GM12878 (cell line): ENCODE measurements at regions not wholly inside any gene's neighbourhood (a gene's known extent, or its start where the extent isn't known, plus 50 kb on each side); places are given as distances from the start of the nearest gene placed in this dataset.

Source experiments
- ATAC-seq: fragments of 200-7000 bp; cut with Tn5 transposase; 3 replicates; pipeline ENCODE4 v1.9.1; 2020; ENCODE audit warnings: mild to moderate bottlenecking, moderate library complexity
- BruUV-seq: library from RNA; stranded (reverse); fragments of 400-500 nt; replicated peaks from 2 replicates; lab custom pipeline; 2021; lab: Mats Ljungman, UMichigan
- CTCF ChIA-PET: fragments of 300-600 bp; sonication (Branson Sonifier 250); formaldehyde crosslinking; extraction: SDS; loops from one replicate; lab custom pipeline; 2021; ENCODE audit warnings: inconsistent platforms; lab: Yijun Ruan, JAX
- POLR2A ChIA-PET: fragments of 350-600 bp; formaldehyde crosslinking; extraction: SDS; loops from one replicate; lab custom pipeline; 2021; ENCODE audit warnings: inconsistent platforms; lab: Charles Lee
- RAD21 ChIA-PET: fragments of 300-600 bp; sonication (Branson Sonifier 250); formaldehyde crosslinking; loops from one replicate; lab custom pipeline; 2023; ENCODE audit warnings: antibody characterized with exemption; ENCODE audit not compliant: unreplicated experiment; lab: Charles Lee
- SMC1A ChIA-PET: fragments of 300-600 bp; sonication (Branson Sonifier 250); formaldehyde crosslinking; loops from one replicate; lab custom pipeline; 2023; ENCODE audit not compliant: unreplicated experiment, uncharacterized antibody; lab: Charles Lee
- DNase-seq: peaks from one replicate; pipeline ENCODE4 v3.0.0-alpha.2; 2011; ENCODE audit warnings: low read depth, low spot score
- FAIRE-seq: peaks from 3 replicates; lab custom pipeline; 2011; peaks lifted over from hg19 to GRCh38; lab: Jason Lieb, UNC
- H2AFZ ChIP-seq: 2 replicates; pipeline ENCODE4 v1.6.0; 2011; ENCODE audit warnings: low read depth, low read length, control low read depth; ENCODE audit not compliant: control insufficient read depth
- H3K27ac ChIP-seq: 2 replicates; pipeline ENCODE4 v1.5.1; 2011; ENCODE audit warnings: control low read depth; ENCODE audit not compliant: control insufficient read depth, insufficient read depth
- H3K27me3 ChIP-seq, 2 experiments: replicated peaks in 1 of 2; 2 replicates each; pipeline versions ENCODE4 v1.6.0 to v1.6.1; 2011; ENCODE audit warnings: low read length in 1 of 2; ENCODE audit not compliant: control insufficient read depth in 2 of 2, insufficient read depth in 2 of 2
- H3K36me3 ChIP-seq, 2 experiments: 2 replicates each; pipeline ENCODE4 v1.5.1; 2011; ENCODE audit warnings: low read length in 1 of 2; ENCODE audit not compliant: control insufficient read depth in 2 of 2, insufficient read depth in 2 of 2
- H3K4me1 ChIP-seq: 2 replicates; pipeline ENCODE4 v1.6.1; 2011; ENCODE audit warnings: mild to moderate bottlenecking, low read length, moderate library complexity, mixed read lengths; ENCODE audit not compliant: control insufficient read depth, insufficient read depth
- H3K4me2 ChIP-seq: 2 replicates; pipeline ENCODE4 v1.6.0; 2011; ENCODE audit warnings: control low read depth; ENCODE audit not compliant: control insufficient read depth, insufficient read depth
- H3K4me3 ChIP-seq: fragments of 200-600 bp; sonication (generic); 2 replicates; pipeline ENCODE4 v1.5.1; 2016
- H3K79me2 ChIP-seq: 2 replicates; pipeline ENCODE4 v1.6.0; 2011; ENCODE audit warnings: low read length; ENCODE audit not compliant: control insufficient read depth, insufficient read depth
- H3K9ac ChIP-seq: 2 replicates; pipeline ENCODE4 v1.8.0; 2011; ENCODE audit warnings: low read length, control low read depth, mixed read lengths; ENCODE audit not compliant: control insufficient read depth, insufficient read depth
- H3K9me3 ChIP-seq: replicated peaks from 3 replicates; pipeline ENCODE4 v1.5.1; 2011; ENCODE audit warnings: mild to moderate bottlenecking, low read length; ENCODE audit not compliant: control insufficient read depth, insufficient read depth
- H4K20me1 ChIP-seq: 2 replicates; pipeline ENCODE4 v1.6.0; 2011; ENCODE audit not compliant: control insufficient read depth, insufficient read depth
- ESRRA ChIP-seq: IDR thresholded peaks from 2 replicates; pipeline ENCODE4 v1.6.1; 2012; ENCODE audit warnings: mild to moderate bottlenecking, low read length, improper control_type of control experiment
- HCFC1 ChIP-seq: fragments of 150-350 bp; IDR thresholded peaks from 2 replicates; pipeline ENCODE4 v1.6.1; 2014; ENCODE audit warnings: low read length
- SMC3 ChIP-seq: IDR thresholded peaks from 2 replicates; pipeline ENCODE4 v1.6.1; 2011; ENCODE audit warnings: low read length, improper control_type of control experiment, borderline replicate concordance
- ZNF274 ChIP-seq: IDR thresholded peaks from one replicate; pipeline ENCODE4 v1.8.0; 2011; ENCODE audit not compliant: insufficient read length, insufficient read depth
- WGBS: methylation state at CpG from one replicate; pipeline ENCODE4 v1.1.6; 2016; ENCODE audit warnings: low lambda C conversion rate; ENCODE audit not compliant: insufficient replicate concordance, insufficient coverage; ENCODE audit errors: missing lambda C conversion rate; 5-methylcytosine and 5-hydroxymethylcytosine counted together
- in situ Hi-C: fragments of 300-500 bp; cut with MboI; formaldehyde crosslinking; loops from 9 replicates; pipeline ENCODE4 v1.14.3; 2018; ENCODE audit warnings: mixed read lengths
- intact Hi-C: fragments of 100-400 bp; cut with micrococcal nuclease; formaldehyde crosslinking; loops from one replicate; pipeline ENCODE4 v1.14.2; 2022; ENCODE audit not compliant: unreplicated experiment
- TF ChIP-seq, protein P1 (sequence below): fragments of 450-650 bp; IDR thresholded peaks from 2 replicates; pipeline ENCODE4 v1.6.1; 2017; ENCODE audit warnings: mild to moderate bottlenecking, moderate library complexity
- TF ChIP-seq, protein P2 (sequence below): IDR thresholded peaks from 2 replicates; pipeline ENCODE4 v1.6.1; 2011; ENCODE audit warnings: borderline replicate concordance, low read depth, mild to moderate bottlenecking, moderate library complexity, mixed read lengths, low read length; ENCODE audit not compliant: insufficient read depth; ENCODE audit errors: extremely low read length
- TF ChIP-seq, protein P3 (sequence below): fragments of 450-650 bp; formaldehyde crosslinking; IDR thresholded peaks from 2 replicates; pipeline ENCODE4 v1.4.0; 2022; ENCODE audit warnings: mild to moderate bottlenecking, moderate library complexity
- TF ChIP-seq, protein P4 (sequence below): IDR thresholded peaks from 2 replicates; pipeline ENCODE4 v1.6.1; 2011; ENCODE audit warnings: borderline replicate concordance, low read depth, mild to moderate bottlenecking, moderate library complexity, low read length; ENCODE audit not compliant: insufficient read depth, poor library complexity, severe bottlenecking

DNA sequence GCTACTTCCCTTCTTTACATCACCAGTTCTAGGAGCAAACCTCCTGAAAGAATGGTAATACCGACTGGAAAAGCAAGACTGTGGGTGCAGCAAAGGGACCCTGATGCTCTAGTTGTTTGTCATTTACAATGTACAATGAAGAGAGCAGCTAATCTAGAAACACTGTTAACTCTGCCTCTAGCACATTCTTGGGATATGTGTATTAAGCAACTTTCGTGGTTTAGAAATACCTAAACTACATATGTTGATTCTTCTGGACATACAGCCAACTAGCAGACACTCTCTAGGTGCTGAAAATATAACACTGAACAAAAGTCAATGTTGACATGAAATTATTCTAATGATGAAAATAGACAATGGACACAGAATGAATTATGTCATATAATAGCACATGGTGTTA, 440.3 kb upstream of the MC4R start:
- H3K9ac ChIP-seq: no peak overlapping the region

GRCh38 chr18:60826346-60826745, 453.8 kb upstream of the MC4R start:
- POLR2A ChIA-PET: no interaction called here
- Histone ChIP-seq H3K4me1 (no peaks in the 10 kb centered on the region), H3K27me3 (no peaks in the 10 kb centered on the region), H3K9me3 (no peaks in the 10 kb centered on the region), H3K4me2 (no peak overlapping the region), H3K9ac (no peak overlapping the region), H4K20me1 (no peaks in the 10 kb centered on the region), H3K79me2 (no peaks in the 10 kb centered on the region), H3K4me3 (no peak overlapping the region), H3K27ac (no peak overlapping the region), H2AFZ (no peak overlapping the region), H3K36me3 (no peaks in the 10 kb centered on the region)
- 2% methylated on average over 2 of the region's 2 CpGs for WGBS
- CTCF ChIA-PET: interaction anchor here (0.7 kb wide), 1 partner anchor 9 kb away, joined by 3 read pairs; no protein-coding TSS in a partner anchor
- RAD21 ChIA-PET: no interaction called here
- BruUV-seq: no TSS peak
- intact Hi-C loops (no loop called here), in situ Hi-C loops (no loop called here)
- DNase-seq (no peak), ATAC-seq (no peak), FAIRE-seq (no peak)
- SMC1A ChIA-PET: interaction anchor here (1.2 kb wide), 1 partner anchor 15 kb away, joined by 3 read pairs; no protein-coding TSS in a partner anchor
- TF ChIP-seq, protein P1, sequence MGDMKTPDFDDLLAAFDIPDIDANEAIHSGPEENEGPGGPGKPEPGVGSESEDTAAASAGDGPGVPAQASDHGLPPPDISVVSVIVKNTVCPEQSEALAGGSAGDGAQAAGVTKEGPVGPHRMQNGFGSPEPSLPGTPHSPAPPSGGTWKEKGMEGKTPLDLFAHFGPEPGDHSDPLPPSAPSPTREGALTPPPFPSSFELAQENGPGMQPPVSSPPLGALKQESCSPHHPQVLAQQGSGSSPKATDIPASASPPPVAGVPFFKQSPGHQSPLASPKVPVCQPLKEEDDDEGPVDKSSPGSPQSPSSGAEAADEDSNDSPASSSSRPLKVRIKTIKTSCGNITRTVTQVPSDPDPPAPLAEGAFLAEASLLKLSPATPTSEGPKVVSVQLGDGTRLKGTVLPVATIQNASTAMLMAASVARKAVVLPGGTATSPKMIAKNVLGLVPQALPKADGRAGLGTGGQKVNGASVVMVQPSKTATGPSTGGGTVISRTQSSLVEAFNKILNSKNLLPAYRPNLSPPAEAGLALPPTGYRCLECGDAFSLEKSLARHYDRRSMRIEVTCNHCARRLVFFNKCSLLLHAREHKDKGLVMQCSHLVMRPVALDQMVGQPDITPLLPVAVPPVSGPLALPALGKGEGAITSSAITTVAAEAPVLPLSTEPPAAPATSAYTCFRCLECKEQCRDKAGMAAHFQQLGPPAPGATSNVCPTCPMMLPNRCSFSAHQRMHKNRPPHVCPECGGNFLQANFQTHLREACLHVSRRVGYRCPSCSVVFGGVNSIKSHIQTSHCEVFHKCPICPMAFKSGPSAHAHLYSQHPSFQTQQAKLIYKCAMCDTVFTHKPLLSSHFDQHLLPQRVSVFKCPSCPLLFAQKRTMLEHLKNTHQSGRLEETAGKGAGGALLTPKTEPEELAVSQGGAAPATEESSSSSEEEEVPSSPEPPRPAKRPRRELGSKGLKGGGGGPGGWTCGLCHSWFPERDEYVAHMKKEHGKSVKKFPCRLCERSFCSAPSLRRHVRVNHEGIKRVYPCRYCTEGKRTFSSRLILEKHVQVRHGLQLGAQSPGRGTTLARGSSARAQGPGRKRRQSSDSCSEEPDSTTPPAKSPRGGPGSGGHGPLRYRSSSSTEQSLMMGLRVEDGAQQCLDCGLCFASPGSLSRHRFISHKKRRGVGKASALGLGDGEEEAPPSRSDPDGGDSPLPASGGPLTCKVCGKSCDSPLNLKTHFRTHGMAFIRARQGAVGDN: no peak
- TF ChIP-seq, protein P2, sequence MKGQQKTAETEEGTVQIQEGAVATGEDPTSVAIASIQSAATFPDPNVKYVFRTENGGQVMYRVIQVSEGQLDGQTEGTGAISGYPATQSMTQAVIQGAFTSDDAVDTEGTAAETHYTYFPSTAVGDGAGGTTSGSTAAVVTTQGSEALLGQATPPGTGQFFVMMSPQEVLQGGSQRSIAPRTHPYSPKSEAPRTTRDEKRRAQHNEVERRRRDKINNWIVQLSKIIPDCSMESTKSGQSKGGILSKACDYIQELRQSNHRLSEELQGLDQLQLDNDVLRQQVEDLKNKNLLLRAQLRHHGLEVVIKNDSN: no peak
- TF ChIP-seq, protein P3, sequence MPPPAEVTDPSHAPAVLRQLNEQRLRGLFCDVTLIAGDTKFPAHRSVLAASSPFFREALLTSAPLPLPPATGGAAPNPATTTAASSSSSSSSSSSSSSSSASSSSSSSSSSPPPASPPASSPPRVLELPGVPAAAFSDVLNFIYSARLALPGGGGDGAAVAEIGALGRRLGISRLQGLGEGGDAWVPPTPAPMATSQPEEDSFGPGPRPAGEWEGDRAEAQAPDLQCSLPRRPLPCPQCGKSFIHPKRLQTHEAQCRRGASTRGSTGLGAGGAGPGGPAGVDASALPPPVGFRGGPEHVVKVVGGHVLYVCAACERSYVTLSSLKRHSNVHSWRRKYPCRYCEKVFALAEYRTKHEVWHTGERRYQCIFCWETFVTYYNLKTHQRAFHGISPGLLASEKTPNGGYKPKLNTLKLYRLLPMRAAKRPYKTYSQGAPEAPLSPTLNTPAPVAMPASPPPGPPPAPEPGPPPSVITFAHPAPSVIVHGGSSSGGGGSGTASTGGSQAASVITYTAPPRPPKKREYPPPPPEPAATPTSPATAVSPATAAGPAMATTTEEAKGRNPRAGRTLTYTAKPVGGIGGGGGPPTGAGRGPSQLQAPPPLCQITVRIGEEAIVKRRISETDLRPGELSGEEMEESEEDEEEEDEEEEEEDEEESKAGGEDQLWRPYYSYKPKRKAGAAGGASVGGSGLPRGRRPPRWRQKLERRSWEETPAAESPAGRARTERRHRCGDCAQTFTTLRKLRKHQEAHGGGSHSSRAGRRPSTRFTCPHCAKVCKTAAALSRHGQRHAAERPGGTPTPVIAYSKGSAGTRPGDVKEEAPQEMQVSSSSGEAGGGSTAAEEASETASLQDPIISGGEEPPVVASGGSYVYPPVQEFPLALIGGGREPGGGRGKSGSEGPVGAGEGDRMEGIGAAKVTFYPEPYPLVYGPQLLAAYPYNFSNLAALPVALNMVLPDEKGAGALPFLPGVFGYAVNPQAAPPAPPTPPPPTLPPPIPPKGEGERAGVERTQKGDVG: no peak
- no peak for TF ChIP-seq ESRRA

More for the DNA sequence above, 440.3 kb upstream of the MC4R start:
- ATAC-seq (no peak), FAIRE-seq (no peak), DNase-seq (no peak)
- no TSS peak for BruUV-seq
- no peak overlapping the region for H3K27ac ChIP-seq
- H3K36me3 ChIP-seq: no peaks in the 10 kb centered on the region
- TF ChIP-seq, protein P4, sequence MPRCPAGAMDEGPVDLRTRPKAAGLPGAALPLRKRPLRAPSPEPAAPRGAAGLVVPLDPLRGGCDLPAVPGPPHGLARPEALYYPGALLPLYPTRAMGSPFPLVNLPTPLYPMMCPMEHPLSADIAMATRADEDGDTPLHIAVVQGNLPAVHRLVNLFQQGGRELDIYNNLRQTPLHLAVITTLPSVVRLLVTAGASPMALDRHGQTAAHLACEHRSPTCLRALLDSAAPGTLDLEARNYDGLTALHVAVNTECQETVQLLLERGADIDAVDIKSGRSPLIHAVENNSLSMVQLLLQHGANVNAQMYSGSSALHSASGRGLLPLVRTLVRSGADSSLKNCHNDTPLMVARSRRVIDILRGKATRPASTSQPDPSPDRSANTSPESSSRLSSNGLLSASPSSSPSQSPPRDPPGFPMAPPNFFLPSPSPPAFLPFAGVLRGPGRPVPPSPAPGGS: no peak
- TF ChIP-seq HCFC1: no peak
- no peak for TF ChIP-seq ZNF274
- TF ChIP-seq SMC3: no peak
- H2AFZ ChIP-seq: no peak overlapping the region
- no peak overlapping the region for H3K4me3 ChIP-seq
- H4K20me1 ChIP-seq: no peaks in the 10 kb centered on the region
- in situ Hi-C loops: no loop called here
- H3K27me3 ChIP-seq: no peaks in the 10 kb centered on the region
- H3K4me2 ChIP-seq: no peak overlapping the region
- no peaks in the 10 kb centered on the region for H3K79me2 ChIP-seq
- 0% methylated on average over 2 of the region's 2 CpGs for WGBS
- no peaks in the 10 kb centered on the region for H3K4me1 ChIP-seq
- ChIA-PET POLR2A (no interaction called here), SMC1A (no interaction called here), RAD21 (no interaction called here), CTCF (no interaction called here)
- H3K9me3 ChIP-seq: no peaks in the 10 kb centered on the region
- intact Hi-C loops: no loop called here
